IPS DF 19.7 (cell line): ENCODE measurements at regions not wholly inside any gene's neighbourhood (a gene's known extent, or its start where the extent isn't known, plus 50 kb on each side); places are given as distances from the start of the nearest gene placed in this dataset.

ENCODE experiments used
- DNase-seq: peaks from one replicate; pipeline ENCODE4 v3.0.0-alpha.2; 2013; ENCODE audit warnings: low read depth, low spot score

DNA sequence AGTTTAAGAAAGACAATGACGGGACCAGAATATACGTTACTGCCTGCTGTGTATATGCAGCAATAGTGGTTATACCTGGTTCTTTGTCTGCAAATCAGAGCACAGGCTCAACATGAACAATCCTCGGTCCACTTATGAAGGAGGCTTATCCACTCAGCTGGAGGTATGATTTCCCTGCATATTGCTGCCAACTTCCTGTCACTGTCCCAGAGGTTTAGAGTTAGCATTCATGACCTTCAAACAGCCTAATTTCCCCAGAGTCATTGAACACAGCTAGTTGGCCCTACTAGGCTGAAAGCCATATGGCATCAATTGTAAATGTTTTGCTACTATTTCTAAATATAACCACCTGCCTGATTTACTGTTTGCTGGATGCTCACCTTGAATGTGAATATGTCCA, 224.9 kb upstream of the ZNF717 start:
- no peak for DNase-seq

- no peak for DNase-seq
Observed at GRCh38 chr3:76011121-76011520, 225.8 kb upstream of the ZNF717 start.

DNA sequence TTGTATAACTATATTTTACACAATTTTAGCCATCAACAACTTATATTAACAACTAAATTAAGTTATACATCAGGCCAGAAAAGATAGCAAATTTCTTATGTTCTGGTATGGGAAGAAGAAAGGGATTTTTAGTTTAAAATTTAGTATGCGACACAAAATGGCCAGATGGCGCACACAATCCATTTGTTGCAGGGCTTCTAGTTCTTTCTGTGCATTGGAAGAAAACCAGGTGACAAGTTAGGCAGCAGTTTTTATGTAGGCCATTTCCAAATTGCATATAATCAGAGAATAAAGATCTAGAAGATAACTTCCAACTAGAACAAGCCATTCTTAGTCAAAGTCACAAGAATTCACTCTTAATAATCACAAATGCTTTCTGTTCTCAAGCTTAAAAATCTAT, 230.1 kb upstream of the ZNF717 start:
- DNase-seq = no peak

DNA sequence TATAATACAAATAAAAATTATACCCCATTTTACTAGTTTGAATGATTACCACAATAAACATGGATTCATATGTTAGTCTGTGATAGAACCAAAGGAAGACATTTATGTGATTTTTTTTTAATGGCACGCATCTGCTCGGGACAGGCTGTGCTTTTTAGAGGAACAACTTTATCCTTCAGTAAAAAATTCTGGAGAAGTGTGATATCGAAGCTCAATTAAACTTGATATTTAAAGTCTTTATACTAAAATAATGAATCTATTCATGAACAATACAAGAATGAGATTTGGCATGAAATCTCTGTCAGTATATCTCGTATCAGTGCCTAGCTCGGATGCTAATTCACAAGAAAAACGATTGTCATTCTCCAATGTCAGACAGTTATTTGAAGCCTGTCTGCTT, 230.8 kb upstream of the ZNF717 start:
- no peak for DNase-seq

DNA sequence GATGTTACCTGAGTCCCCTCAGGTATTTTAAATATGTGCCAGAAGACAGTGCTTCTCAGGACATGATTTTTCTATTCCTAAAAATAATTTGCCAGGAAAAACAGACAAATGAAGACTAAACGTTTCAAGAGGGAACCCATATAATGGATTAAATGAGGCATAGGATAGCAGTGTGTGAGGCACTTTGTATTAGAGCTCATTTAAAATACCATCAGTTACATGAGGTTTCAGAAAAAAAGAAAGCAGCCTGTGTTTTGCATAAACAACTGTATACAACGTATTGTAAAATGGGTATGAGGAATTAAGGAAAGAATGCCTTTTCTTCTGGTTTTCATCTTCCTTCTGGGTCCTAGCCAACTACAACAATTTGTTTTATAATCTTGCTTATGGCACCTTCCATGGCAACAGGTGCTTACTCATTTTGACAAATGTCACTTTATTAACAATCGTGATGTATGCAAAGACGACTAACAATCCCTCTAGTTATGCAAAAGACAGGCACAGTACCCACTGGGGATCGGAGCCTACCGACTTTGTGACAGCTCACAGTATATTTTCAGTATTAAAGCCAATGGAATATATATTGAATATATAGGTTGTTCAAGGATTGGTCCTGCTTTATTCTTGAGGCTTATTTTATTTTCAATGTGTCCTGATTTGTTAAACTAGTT, 231.6 kb upstream of the ZNF717 start:
- no peak for DNase-seq

DNA sequence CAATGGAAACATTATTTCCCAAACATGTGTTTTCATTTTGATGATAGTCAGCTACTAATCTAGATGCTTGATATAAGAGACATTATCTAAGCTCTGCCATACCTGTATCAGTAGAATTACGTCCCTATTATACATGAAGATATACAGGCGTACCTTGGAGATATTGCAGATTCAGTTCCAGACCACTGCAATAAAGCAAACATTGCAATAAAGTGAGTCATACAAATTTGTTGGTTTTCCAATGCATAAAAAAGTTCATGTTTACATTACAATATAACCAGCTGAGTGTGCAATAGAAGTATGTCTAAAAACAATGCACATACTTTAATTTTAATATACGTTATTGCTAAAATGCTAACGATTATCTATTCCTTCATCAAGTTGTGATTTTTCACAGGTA, 236.0 kb upstream of the ZNF717 start:
- DNase-seq = no peak

GRCh38 chr3:76024640-76025039, 239.3 kb upstream of the ZNF717 start:
- no peak for DNase-seq

DNA sequence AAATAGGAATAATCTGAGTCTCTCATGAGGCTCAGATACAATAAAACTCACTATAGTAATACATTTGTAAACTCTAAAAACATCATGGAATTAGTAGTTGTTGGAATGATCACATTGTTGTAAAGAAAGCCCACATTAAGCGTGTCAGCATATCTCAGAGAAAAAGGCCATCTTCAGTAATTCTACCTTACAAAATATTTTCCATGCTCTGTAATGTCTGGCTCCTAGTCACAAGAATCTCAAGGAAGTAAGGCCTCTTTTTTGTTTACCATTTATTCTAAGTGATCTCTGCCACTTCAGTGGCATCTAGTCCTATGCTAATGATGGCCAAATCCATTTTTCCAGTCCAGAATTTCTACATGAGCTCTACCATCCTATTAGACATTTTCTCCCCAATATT, 240.2 kb upstream of the ZNF717 start:
- DNase-seq = no peak

- no peak for DNase-seq
Observed at GRCh38 chr3:76026379-76026778, 241.0 kb upstream of the ZNF717 start.

- no peak for DNase-seq
Observed at GRCh38 chr3:76028774-76029173, 243.4 kb upstream of the ZNF717 start.

- DNase-seq = no peak
Observed at GRCh38 chr3:76034649-76035048, 249.3 kb upstream of the ZNF717 start.

- no peak for DNase-seq
Observed at GRCh38 chr3:76035117-76035516, 249.8 kb upstream of the ZNF717 start.

DNA sequence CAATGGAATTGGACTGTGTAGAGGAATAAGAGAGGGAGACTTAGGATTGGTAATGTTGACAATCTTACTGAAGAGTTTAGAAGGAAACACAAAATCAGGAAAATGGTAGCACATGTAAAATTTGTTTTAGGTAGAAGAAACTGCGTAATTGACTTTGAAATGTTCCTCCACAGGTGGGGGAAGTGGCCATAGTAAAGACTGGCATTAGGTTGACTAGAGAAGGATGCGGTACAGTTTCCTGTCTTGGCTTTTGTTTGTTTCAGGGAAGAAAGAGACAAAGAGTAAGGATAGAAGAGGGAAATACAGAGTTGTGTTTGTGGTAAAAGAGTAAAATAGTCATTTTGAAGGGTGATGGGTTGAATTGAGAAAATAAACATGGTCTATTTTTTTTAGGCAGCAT, 253.6 kb upstream of the ZNF717 start:
- no peak for DNase-seq

DNA sequence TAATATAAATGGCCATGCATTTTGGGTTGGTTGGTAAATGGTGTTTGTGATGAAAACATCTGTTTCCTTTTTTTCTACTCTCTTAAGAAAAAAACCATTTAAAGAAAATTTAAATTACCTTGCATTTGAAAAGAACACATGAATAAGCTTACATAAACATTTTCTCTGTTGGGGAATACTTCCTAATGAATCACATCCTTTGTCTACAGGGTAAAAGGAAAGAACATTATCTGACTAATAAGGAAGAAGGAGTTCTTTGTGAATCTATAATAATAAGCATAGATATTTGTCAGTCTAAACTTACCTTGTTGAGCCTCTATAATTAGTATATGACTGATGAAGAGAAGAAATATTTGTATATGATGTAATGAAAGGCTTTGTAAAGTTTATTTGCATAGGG, 254.1 kb upstream of the ZNF717 start:
- DNase-seq = no peak

GRCh38 chr3:76040946-76041345, 255.6 kb upstream of the ZNF717 start:
- DNase-seq = no peak

- peak; percentile 86 for DNase-seq
Observed at GRCh38 chr3:76043746-76044145, 258.4 kb upstream of the ZNF717 start.

- DNase-seq = no peak
Observed at GRCh38 chr3:76044601-76045600, 259.6 kb upstream of the ZNF717 start.

DNA sequence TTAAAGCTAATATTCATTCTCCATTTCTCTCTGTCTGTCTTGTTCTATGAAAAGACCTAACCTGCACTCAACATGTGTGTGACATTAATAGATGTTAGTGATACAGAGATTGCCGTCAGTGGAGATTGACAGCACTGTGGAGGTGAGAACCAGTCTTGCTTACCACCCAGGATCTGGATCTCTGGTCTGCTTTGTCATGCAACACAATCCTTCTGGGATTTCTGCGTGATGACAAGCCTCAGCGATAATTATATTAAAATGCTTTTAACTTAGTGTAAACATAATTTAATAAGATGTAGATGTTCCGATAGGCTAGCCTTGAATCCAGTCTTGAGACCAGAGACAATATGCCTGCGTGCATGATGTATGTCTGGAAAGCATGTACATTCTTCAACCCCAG, 262.0 kb upstream of the ZNF717 start:
- no peak for DNase-seq

- DNase-seq = no peak
Observed at GRCh38 chr3:76049776-76050175, 264.4 kb upstream of the ZNF717 start.

GRCh38 chr3:76051145-76051544, 265.8 kb upstream of the ZNF717 start:
- no peak for DNase-seq

- no peak for DNase-seq
Observed at GRCh38 chr3:76054404-76054803, 269.1 kb upstream of the ZNF717 start.

DNA sequence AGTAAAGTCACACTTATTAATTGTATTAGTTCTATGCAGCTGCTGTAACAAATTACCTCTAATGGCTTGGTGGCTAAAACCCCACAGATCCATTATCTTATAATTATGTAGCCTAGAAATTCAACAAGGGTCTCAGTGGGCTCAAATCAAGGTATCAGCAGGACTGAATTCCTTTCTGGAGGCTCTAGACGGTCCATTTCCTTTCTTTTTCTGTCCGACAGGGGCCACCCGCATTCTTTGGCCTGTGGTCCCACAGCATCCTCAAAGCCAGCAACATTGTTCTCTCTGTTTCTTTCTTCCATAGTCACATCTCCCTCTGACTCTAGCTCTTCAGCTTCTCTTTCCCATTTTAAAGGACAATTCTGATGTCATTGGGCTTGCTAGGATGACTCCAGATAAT, 276.3 kb upstream of the ZNF717 start:
- no peak for DNase-seq

DNA sequence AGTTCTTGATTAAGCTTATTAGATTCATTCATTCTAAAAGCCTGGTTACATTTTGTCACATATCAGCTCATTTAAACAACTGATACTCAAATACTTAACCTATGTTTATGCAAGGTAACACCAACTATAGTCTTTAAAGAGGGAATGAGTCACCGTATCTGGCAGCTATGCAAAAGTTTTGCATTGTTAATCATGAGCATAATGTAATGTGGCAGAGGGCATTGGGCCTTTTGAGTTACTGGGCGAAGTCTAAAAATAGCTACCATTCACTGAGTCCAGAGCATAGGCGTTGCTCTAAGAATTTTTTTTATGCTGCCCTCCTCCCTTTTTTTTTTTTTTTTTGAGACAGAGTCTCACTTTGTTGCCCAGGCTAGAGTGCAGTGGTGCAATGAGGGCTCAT, 277.7 kb upstream of the ZNF717 start:
- no peak for DNase-seq
